Breast epithelium (tissue), 3 donors: ENCODE measurements at regions not wholly inside any gene's neighbourhood (a gene's known extent, or its start where the extent isn't known, plus 50 kb on each side); places are given as distances from the start of the nearest gene placed in this dataset.

ENCODE experiments used
- POLR2A ChIP-seq: fragments of 450-650 bp; IDR thresholded peaks from one replicate; pipeline ENCODE4 v1.6.1; 2016; ENCODE audit warnings: antibody characterized with exemption, mild to moderate bottlenecking, moderate library complexity
- POLR2AphosphoS5 ChIP-seq, 3 donors: sonication (generic); formaldehyde crosslinking; IDR thresholded peaks; one replicate each; pipeline ENCODE4 v1.6.1; 2017; ENCODE audit warnings: antibody characterized with exemption in 3 of 3
- TF ChIP-seq, protein P1 (sequence below), 3 donors: fragments of 450-650 bp; IDR thresholded peaks; one replicate each; pipeline ENCODE4 v1.5.1; 2016 to 2017; ENCODE audit warnings: antibody characterized with exemption in 3 of 3, mild to moderate bottlenecking in 3 of 3, moderate library complexity in 3 of 3

DNA sequence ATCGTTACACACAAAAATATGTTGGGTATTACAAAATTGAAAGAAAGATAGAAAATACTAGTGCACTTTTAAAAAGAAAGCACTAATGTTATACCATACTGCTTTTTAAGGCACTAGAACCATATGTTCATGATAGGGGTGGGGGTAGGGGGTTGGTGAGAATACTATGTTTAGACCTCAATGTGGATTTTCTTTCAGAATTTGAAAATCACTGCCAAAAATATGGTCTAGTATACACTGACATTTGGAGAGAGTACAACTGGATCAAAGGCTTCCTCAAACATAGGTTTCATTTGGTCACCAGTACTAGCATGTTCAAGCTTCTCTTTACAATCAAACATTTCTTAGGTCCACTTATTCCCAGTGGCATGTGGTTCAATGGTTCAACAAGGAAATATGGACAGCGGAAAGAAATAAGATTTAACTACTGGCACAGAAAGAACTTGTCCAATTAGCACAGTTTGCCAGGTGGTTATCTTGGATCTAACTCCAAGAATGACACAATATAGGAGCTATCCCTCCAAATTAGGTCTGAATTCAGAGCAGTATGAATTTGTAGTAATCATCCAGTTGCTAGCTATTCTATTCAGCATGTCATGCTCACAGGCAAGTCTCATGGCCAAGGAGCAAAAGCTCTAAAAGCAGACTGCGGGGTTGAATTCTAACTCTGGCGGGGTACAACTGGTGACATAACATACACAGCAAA, 139.3 kb downstream of the SLC24A2 start:
- TF ChIP-seq, protein P1, sequence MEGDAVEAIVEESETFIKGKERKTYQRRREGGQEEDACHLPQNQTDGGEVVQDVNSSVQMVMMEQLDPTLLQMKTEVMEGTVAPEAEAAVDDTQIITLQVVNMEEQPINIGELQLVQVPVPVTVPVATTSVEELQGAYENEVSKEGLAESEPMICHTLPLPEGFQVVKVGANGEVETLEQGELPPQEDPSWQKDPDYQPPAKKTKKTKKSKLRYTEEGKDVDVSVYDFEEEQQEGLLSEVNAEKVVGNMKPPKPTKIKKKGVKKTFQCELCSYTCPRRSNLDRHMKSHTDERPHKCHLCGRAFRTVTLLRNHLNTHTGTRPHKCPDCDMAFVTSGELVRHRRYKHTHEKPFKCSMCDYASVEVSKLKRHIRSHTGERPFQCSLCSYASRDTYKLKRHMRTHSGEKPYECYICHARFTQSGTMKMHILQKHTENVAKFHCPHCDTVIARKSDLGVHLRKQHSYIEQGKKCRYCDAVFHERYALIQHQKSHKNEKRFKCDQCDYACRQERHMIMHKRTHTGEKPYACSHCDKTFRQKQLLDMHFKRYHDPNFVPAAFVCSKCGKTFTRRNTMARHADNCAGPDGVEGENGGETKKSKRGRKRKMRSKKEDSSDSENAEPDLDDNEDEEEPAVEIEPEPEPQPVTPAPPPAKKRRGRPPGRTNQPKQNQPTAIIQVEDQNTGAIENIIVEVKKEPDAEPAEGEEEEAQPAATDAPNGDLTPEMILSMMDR (IDR thresholded peaks at IDR 0.05): no peak
- TF ChIP-seq POLR2AphosphoS5 (IDR thresholded peaks at IDR 0.05) (no peak), POLR2A (no peak)
